Duodenal mucosa (tissue), 2 donors: ENCODE measurements at regions not wholly inside any gene's neighbourhood (a gene's known extent, or its start where the extent isn't known, plus 50 kb on each side); places are given as distances from the start of the nearest gene placed in this dataset.

Experiments used
- H3K27ac ChIP-seq: one replicate; pipeline ENCODE4 v1.7.0; 2013; ENCODE audit warnings: low read depth, low read length
- H3K27me3 ChIP-seq, 2 donors: one replicate each; pipeline ENCODE4 v1.7.0; 2013; ENCODE audit warnings: low read length in 2 of 2, control low read depth in 1 of 2; ENCODE audit not compliant: insufficient read depth in 2 of 2, control insufficient read depth in 1 of 2
- H3K36me3 ChIP-seq, 2 donors: one replicate each; pipeline ENCODE4 v1.7.0; 2013; ENCODE audit warnings: low read length in 2 of 2, control low read depth in 1 of 2; ENCODE audit not compliant: insufficient read depth in 2 of 2, control insufficient read depth in 1 of 2
- H3K4me1 ChIP-seq, 2 donors: one replicate each; pipeline ENCODE4 v1.7.0; 2013; ENCODE audit warnings: low read length in 2 of 2, control low read depth in 1 of 2; ENCODE audit not compliant: insufficient read depth in 2 of 2, control insufficient read depth in 1 of 2
- H3K4me3 ChIP-seq, 2 donors: one replicate each; pipeline ENCODE4 v1.7.0; 2013; ENCODE audit warnings: low read length in 2 of 2, low read depth in 1 of 2
- H3K9ac ChIP-seq, 2 donors: one replicate each; pipeline ENCODE4 v1.7.0; 2013; ENCODE audit warnings: low read length in 2 of 2, low read depth in 1 of 2
- H3K9me3 ChIP-seq, 2 donors: one replicate each; pipeline ENCODE4 v1.7.0; 2013; ENCODE audit warnings: low read length in 2 of 2, control low read depth in 1 of 2; ENCODE audit not compliant: control insufficient read depth in 1 of 2

GRCh38 chr12:42810006-42810405 is 220.5 kb upstream of the PRICKLE1 start:
- no peaks in the 10 kb centered on the region for H3K36me3 ChIP-seq
- H3K9me3 ChIP-seq: no peaks in the 10 kb centered on the region
- H3K4me1 ChIP-seq: no peaks in the 10 kb centered on the region
- no peak overlapping the region for H3K4me3 ChIP-seq
- no peaks in the 10 kb centered on the region for H3K27me3 ChIP-seq
- no peak overlapping the region for H3K27ac ChIP-seq
- no peak overlapping the region for H3K9ac ChIP-seq

GRCh38 chr12:42809226-42809625 is 219.7 kb upstream of the PRICKLE1 start:
- Histone ChIP-seq H3K27me3 (no peaks in the 10 kb centered on the region), H3K9ac (no peak overlapping the region), H3K36me3 (no peaks in the 10 kb centered on the region), H3K9me3 (no peaks in the 10 kb centered on the region), H3K4me1 (no peaks in the 10 kb centered on the region), H3K4me3 (no peak overlapping the region), H3K27ac (no peak overlapping the region)

GRCh38 chr12:42807766-42808165 is 218.2 kb upstream of the PRICKLE1 start:
- no peaks in the 10 kb centered on the region for H3K9me3 ChIP-seq
- H3K36me3 ChIP-seq: no peaks in the 10 kb centered on the region
- H3K27ac ChIP-seq: no peak overlapping the region
- no peaks in the 10 kb centered on the region for H3K4me1 ChIP-seq
- no peak overlapping the region for H3K9ac ChIP-seq
- no peak overlapping the region for H3K4me3 ChIP-seq
- H3K27me3 ChIP-seq: no peaks in the 10 kb centered on the region

- no peak overlapping the region for H3K9ac ChIP-seq
- no peaks in the 10 kb centered on the region for H3K4me1 ChIP-seq
Measured at GRCh38 chr12:42807251-42807650, 217.7 kb upstream of the PRICKLE1 start.

GRCh38 chr12:42804928-42805327 is 215.4 kb upstream of the PRICKLE1 start:
- Histone ChIP-seq H3K4me3 (no peak overlapping the region), H3K4me1 (no peaks in the 10 kb centered on the region), H3K9ac (no peak overlapping the region), H3K36me3 (no peaks in the 10 kb centered on the region), H3K9me3 (no peaks in the 10 kb centered on the region), H3K27me3 (no peaks in the 10 kb centered on the region), H3K27ac (no peak overlapping the region)

More at GRCh38 chr12:42807251-42807650, 217.7 kb upstream of the PRICKLE1 start:
- H3K4me3 ChIP-seq: no peak overlapping the region
- H3K36me3 ChIP-seq: no peaks in the 10 kb centered on the region
- H3K9me3 ChIP-seq: no peaks in the 10 kb centered on the region
- H3K27ac ChIP-seq: no peak overlapping the region
- H3K27me3 ChIP-seq: no peaks in the 10 kb centered on the region

GRCh38 chr12:42802785-42803189 is 213.2 kb upstream of the PRICKLE1 start:
- Histone ChIP-seq H3K36me3 (no peaks in the 10 kb centered on the region), H3K4me1 (no peaks in the 10 kb centered on the region), H3K4me3 (no peak overlapping the region), H3K9ac (no peak overlapping the region), H3K9me3 (no peaks in the 10 kb centered on the region), H3K27ac (no peak overlapping the region), H3K27me3 (no peaks in the 10 kb centered on the region)

- H3K9me3 ChIP-seq: no peaks in the 10 kb centered on the region
- H3K27ac ChIP-seq: no peak overlapping the region
- no peaks in the 10 kb centered on the region for H3K27me3 ChIP-seq
- H3K36me3 ChIP-seq: no peaks in the 10 kb centered on the region
- no peaks in the 10 kb centered on the region for H3K4me1 ChIP-seq
- H3K4me3 ChIP-seq: no peak overlapping the region
- H3K9ac ChIP-seq: no peak overlapping the region
Measured at GRCh38 chr12:42801271-42801670, 211.7 kb upstream of the PRICKLE1 start.

- H3K27me3 ChIP-seq: no peaks in the 10 kb centered on the region
- H3K4me3 ChIP-seq: no peak overlapping the region
- no peak overlapping the region for H3K27ac ChIP-seq
- no peak overlapping the region for H3K9ac ChIP-seq
- H3K36me3 ChIP-seq: no peaks in the 10 kb centered on the region
- no peaks in the 10 kb centered on the region for H3K9me3 ChIP-seq
- H3K4me1 ChIP-seq: no peaks in the 10 kb centered on the region
Measured at GRCh38 chr12:42799966-42800365, 210.4 kb upstream of the PRICKLE1 start.

- H3K4me3 ChIP-seq: no peak overlapping the region
- H3K9ac ChIP-seq: no peak overlapping the region
- no peaks in the 10 kb centered on the region for H3K27me3 ChIP-seq
- no peaks in the 10 kb centered on the region for H3K9me3 ChIP-seq
- no peaks in the 10 kb centered on the region for H3K4me1 ChIP-seq
- H3K27ac ChIP-seq: no peak overlapping the region
- no peaks in the 10 kb centered on the region for H3K36me3 ChIP-seq
Measured at GRCh38 chr12:42798811-42799438, 209.4 kb upstream of the PRICKLE1 start.

GRCh38 chr12:42794806-42795205 is 205.3 kb upstream of the PRICKLE1 start:
- Histone ChIP-seq H3K36me3 (no peaks in the 10 kb centered on the region), H3K4me1 (no peaks in the 10 kb centered on the region), H3K27ac (no peak overlapping the region), H3K4me3 (no peak overlapping the region), H3K9me3 (no peaks in the 10 kb centered on the region), H3K27me3 (no peaks in the 10 kb centered on the region), H3K9ac (no peak overlapping the region)

GRCh38 chr12:42793166-42793565 is 203.6 kb upstream of the PRICKLE1 start:
- no peak overlapping the region for H3K9ac ChIP-seq
- no peaks in the 10 kb centered on the region for H3K36me3 ChIP-seq
- no peaks in the 10 kb centered on the region for H3K4me1 ChIP-seq
- H3K27me3 ChIP-seq: no peaks in the 10 kb centered on the region
- no peak overlapping the region for H3K27ac ChIP-seq
- H3K4me3 ChIP-seq: no peak overlapping the region
- H3K9me3 ChIP-seq: no peaks in the 10 kb centered on the region
